ENCODE measurements at regions not wholly inside any gene's neighbourhood (a gene's known extent, or its start where the extent isn't known, plus 50 kb on each side); places are given as distances from the start of the nearest gene placed in this dataset.

DNA sequence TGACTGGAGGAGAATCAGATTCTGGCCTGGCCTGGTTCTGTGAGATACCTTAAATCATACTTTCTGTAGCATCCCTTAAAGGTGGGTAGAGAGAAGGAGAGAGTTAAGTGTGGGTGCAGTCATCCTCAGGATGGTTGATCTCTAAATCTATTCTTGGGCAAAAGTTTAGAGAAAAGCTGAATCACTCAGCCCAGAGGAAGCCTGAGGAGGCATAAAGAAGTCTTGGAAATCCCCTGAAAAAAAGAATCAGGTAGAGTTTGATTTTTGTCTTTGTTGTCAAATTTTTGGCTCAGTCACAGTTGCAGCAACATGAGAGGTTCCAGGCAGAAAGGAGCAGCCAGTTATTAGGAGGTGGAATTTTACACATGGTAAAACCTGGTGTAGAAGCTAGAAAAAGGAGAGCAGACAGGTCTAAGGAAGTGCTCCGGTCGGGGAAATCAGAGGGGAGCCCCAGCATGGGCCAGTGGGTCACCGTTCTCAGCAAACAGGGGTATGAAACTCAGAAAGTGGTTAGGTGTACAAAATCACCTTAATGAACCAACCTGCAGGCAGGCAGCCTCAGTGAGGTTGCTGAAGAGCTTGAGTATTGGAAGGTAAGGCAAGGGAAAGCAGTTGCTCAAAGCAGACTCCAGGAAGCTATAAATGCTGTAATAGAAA lies 116.2 kb upstream of the CNTLN start:
- DNase-seq = no peak
- CTCF ChIA-PET = no interaction called here

DNA sequence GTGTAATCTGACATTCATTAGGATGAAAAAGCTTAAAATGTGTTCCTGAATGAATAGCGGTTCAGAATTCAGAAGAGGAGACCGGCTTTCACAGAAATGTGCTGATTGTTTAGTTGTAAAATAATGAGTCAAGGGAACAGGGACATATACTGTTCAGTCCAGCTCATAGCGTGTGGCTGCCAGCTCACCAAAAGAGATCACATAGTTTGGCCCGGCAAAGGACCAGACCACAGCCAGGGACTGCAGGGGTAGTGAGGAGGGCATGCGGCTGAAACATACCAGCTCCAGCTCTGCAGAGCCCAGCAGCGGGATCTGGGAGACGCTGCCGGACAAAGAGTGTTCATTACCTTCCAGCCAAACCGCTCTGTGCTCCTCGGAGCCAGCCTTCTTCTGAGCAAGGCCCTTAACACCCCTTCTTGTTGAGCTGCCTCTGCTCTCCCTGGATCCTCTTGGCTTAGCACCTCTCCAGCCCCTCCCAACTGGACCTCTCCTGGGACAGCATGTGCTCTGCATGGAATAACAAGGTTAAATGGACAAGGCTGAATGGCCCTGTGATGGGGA lies 116.8 kb upstream of the CNTLN start:
- Histone ChIP-seq H3K4me1 (ENCODE audit: insufficient read depth, low read length) (no peaks in the 10 kb centered on the region), H3K27me3 (ENCODE audit: control insufficient read depth in 1 of 2, insufficient read depth in 2 of 2, low read length in 2 of 2) (no peaks in the 10 kb centered on the region), H3K9me3 (ENCODE audit: control insufficient read depth in 1 of 2, insufficient read depth in 1 of 2, low read length in 2 of 2) (peaks cover 0 to 8% of the 10 kb centered on the region in 2 experiments), H3K27ac (ENCODE audit: low read depth in 1 of 2, low read length in 2 of 2) (no peak overlapping the region), H3K36me3 (ENCODE audit: insufficient read depth, low read length) (no peaks in the 10 kb centered on the region), H3K4me3 (ENCODE audit: low read length) (no peak overlapping the region)
- ChIA-PET POLR2A (no interaction called here), CTCF (no interaction called here)
- TF ChIP-seq, protein P1, sequence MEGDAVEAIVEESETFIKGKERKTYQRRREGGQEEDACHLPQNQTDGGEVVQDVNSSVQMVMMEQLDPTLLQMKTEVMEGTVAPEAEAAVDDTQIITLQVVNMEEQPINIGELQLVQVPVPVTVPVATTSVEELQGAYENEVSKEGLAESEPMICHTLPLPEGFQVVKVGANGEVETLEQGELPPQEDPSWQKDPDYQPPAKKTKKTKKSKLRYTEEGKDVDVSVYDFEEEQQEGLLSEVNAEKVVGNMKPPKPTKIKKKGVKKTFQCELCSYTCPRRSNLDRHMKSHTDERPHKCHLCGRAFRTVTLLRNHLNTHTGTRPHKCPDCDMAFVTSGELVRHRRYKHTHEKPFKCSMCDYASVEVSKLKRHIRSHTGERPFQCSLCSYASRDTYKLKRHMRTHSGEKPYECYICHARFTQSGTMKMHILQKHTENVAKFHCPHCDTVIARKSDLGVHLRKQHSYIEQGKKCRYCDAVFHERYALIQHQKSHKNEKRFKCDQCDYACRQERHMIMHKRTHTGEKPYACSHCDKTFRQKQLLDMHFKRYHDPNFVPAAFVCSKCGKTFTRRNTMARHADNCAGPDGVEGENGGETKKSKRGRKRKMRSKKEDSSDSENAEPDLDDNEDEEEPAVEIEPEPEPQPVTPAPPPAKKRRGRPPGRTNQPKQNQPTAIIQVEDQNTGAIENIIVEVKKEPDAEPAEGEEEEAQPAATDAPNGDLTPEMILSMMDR (IDR thresholded peaks at IDR 0.05) = no peak
- ATAC-seq (ENCODE audit: poor library complexity) = no peak
- Mint-ChIP-seq H3K36me3 (ENCODE audit: low read depth) (no peaks in the 10 kb centered on the region), H3K4me1 (ENCODE audit: low read depth) (no peaks in the 10 kb centered on the region), H3K27ac (no peak overlapping the region), H3K9me3 (no peaks in the 10 kb centered on the region), H3K4me3 (no peak overlapping the region), H3K27me3 (no peaks in the 10 kb centered on the region)
- intact Hi-C loops (cut with DNase I, micrococcal nuclease) = no loop called here
- peak in 1 of 14 experiments; percentile 6 for DNase-seq

More for the DNA sequence above, 116.2 kb upstream of the CNTLN start:
- no peaks in the 10 kb centered on the region for H3K4me1 Mint-ChIP-seq (ENCODE audit: low read depth)
- no peaks in the 10 kb centered on the region for H3K9me3 Mint-ChIP-seq
- ATAC-seq (ENCODE audit: poor library complexity) = no peak
- POLR2A ChIA-PET = no interaction called here
- Histone ChIP-seq H3K4me1 (ENCODE audit: insufficient read depth, low read length) (no peaks in the 10 kb centered on the region), H3K27me3 (ENCODE audit: control insufficient read depth in 1 of 2, insufficient read depth in 2 of 2, low read length in 2 of 2) (no peaks in the 10 kb centered on the region), H3K27ac (ENCODE audit: low read depth in 1 of 2, low read length in 2 of 2) (no peak overlapping the region), H3K9me3 (ENCODE audit: control insufficient read depth in 1 of 2, insufficient read depth in 1 of 2, low read length in 2 of 2) (peaks cover 0 to 15% of the 10 kb centered on the region in 2 experiments), H3K4me3 (ENCODE audit: low read length) (no peak overlapping the region), H3K36me3 (ENCODE audit: insufficient read depth, low read length) (no peaks in the 10 kb centered on the region)
- no peak overlapping the region for H3K27ac Mint-ChIP-seq
- TF ChIP-seq, protein P1 (IDR thresholded peaks at IDR 0.05) = no peak
- H3K27me3 Mint-ChIP-seq = no peaks in the 10 kb centered on the region
- H3K4me3 Mint-ChIP-seq = no peak overlapping the region
- H3K36me3 Mint-ChIP-seq (ENCODE audit: low read depth) = no peaks in the 10 kb centered on the region
- intact Hi-C loops (cut with DNase I, micrococcal nuclease) = no loop called here

DNA sequence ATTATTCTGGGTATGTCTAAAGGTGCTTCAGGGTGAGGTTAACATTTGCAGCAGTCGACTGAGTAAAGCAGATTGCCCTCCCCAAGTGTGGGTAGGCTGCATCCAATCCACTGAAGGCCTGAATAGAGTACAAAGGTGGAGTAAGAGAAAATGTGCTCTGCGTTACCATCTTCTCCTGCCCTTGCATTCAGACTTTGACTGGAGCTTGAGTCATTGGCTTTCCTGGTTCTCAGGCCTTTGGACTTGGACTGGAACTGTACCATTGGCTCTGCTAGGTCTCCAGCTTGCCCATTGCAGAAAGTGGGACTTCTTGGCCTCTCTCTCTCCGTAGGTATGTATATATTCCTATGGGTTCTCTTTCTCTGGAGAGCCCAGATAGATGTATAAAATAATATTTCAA lies 120.9 kb upstream of the CNTLN start:
- Mint-ChIP-seq H3K36me3 (ENCODE audit: low read depth) (no peaks in the 10 kb centered on the region), H3K4me1 (ENCODE audit: low read depth) (no peaks in the 10 kb centered on the region), H3K4me3 (no peak overlapping the region), H3K27me3 (no peaks in the 10 kb centered on the region), H3K9me3 (no peaks in the 10 kb centered on the region), H3K27ac (no peak overlapping the region)
- ATAC-seq (ENCODE audit: poor library complexity) = no peak
- no peak overlapping the region for H3K4me3 ChIP-seq (ENCODE audit: low read length)
- no peaks in the 10 kb centered on the region for H3K27me3 ChIP-seq (ENCODE audit: control insufficient read depth in 1 of 2, insufficient read depth in 2 of 2, low read length in 2 of 2)
- H3K9me3 ChIP-seq (ENCODE audit: control insufficient read depth in 1 of 2, insufficient read depth in 1 of 2, low read length in 2 of 2) = peaks cover 0 to 7% of the 10 kb centered on the region in 2 experiments
- no peak for DNase-seq
- ChIA-PET CTCF (no interaction called here), POLR2A (no interaction called here)
- intact Hi-C loops (cut with DNase I, micrococcal nuclease) = no loop called here
- TF ChIP-seq, protein P1 (IDR thresholded peaks at IDR 0.05) = no peak
- no peak overlapping the region for H3K27ac ChIP-seq (ENCODE audit: low read depth in 1 of 2, low read length in 2 of 2)
- no peaks in the 10 kb centered on the region for H3K36me3 ChIP-seq (ENCODE audit: insufficient read depth, low read length)
- no peaks in the 10 kb centered on the region for H3K4me1 ChIP-seq (ENCODE audit: insufficient read depth, low read length)
